Activated CD4-positive, alpha-beta T cell treated with anti-CD3 and anti-CD28 coated beads, Interleukin-2, Interleukin-4, amounts not matched to agents 100 ng/mL and 50 ng/mL, durations not matched to agents 16 hours and 8 hours (primary cell): ENCODE measurements at regions not wholly inside any gene's neighbourhood (a gene's known extent, or its start where the extent isn't known, plus 50 kb on each side); places are given as distances from the start of the nearest gene placed in this dataset.
"Not testable (repeated sequence)": the region's sequence is repeated elsewhere in the genome, so short reads cannot be mapped to it uniquely, and the experiment has no call there.

ENCODE experiments used
- DNase-seq: peaks from one replicate; pipeline ENCODE4 v3.0.0-alpha.2; 2020; ENCODE audit warnings: low spot score

DNA sequence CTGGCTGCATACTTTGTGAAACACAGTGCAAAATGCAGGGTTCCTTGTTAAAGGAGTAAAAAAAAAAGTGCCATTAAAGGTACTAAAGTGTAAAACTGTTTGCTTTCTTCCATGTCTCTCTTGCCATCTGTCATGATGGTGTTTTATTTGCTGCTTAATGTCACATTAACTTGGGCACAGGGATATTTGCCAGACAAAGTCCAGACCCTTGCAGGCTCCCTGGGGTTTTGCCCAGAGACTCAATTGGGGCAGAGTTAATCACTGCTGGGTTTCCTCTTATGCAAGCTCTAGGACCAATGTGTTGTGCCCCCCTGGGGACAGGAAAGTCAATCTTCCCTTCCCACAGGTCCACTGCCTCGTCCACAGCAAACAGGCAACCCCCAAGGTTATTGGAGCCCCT is 274.3 kb upstream of the SGCD start:
- DNase-seq, result no peak

DNA sequence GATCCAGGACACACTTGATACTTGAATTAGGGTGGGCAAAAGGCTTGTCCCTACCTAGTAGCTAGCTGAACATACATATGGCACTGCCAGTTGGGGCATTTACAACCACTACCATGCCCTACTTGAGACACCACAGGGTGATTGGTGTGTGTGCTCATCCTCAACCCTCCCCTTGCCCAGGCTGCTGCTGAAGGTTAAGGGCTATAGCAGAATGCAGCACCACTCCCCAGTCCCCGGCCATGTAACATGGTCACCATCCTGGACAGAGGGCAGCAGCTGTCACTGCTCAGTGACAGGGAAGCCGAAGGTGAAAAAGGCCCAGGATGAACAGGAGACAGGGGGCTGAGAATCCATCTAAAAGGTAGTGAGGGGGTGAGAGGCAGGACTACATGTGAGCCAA is 273.9 kb upstream of the SGCD start:
- no peak for DNase-seq

DNA sequence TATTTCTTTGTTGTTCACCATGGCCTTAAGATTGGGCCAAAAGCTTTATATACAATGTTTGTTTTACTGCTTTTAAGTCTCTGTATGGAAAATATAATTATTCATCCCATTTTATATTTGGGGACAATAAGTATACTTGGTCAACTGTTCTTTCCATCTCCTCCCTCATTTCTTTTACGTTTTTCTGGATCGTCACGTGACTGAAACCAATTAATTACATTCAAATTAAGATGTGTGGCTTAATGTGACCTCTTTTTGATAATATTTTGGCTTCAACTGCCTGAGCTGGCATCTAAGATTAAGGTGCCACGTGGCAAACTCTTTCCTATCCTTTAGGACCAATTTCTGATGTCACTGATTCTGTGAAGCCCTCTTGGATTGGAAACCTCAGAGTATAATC is 250.1 kb upstream of the SGCD start:
- DNase-seq, result no peak

DNA sequence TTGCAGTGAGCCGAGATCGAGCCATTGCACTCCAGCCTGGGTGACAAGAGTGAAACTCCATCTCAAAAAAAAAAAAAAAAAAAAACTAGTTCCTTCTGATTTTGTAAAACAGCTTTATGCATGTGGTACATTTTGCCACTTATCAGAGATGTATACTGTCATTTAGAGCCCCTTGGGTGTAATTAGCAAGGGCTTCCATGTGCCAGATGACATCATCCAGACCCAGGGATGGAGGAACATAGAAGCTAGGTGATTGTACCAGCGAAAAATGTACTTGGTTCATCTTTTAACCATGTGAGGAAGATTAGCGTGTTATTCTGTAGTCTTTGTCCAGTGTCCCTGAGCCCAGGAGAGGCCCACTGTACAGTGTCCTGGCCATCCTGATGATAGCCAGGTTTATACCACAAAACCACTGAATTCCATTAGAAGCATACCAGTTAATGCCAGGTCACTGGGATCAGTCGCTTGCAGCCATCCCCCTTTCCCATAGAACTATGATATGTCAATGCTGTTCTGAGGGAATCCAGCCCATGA is 239.3 kb upstream of the SGCD start:
- DNase-seq, result no peak

DNA sequence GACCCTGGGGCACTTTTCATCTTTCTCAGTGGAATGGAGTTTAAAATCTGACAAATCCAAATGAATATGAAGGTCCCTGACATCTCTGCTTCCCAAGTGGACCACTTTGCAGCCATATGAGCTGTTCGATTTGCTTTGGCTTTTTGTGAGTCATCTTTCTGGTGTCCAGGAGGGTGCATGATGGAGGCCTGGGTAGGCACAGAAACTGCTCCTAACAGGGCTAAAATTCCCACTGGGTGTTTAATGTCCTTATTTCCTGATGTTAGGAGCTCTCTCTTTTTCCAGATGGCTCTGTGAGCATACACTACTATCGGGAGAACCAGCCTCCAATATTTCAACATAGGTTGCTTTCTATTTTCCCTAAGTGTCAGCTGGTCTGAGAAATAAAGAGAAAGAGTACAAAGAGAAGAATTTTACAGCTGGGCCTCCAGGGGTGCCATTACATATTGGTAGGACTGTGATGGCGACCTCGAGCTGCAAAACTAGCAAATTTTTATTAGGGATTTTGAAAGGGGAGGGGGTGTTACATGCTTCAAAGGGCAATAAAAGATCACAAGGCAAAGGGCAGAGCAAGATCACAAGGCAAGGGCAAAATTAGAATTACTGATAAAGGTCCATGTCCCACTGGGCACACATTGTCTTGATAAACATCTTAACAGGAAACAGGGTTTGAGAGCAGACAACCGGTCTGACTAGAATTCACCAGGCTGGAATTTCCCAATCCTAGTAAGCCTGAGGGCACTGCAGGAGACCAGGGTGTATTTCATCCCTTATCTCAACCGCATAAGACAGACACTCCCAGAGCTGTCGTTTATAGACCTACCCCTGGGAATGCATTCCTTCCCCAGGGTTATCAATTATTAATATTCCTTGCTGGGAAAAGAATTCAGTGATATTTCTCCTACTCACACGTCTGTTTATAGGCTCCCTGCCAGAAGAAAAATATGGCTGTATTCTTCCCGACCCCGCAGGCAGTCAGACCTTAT is 236.7 kb upstream of the SGCD start:
- DNase-seq, result not testable (repeated sequence)

DNA sequence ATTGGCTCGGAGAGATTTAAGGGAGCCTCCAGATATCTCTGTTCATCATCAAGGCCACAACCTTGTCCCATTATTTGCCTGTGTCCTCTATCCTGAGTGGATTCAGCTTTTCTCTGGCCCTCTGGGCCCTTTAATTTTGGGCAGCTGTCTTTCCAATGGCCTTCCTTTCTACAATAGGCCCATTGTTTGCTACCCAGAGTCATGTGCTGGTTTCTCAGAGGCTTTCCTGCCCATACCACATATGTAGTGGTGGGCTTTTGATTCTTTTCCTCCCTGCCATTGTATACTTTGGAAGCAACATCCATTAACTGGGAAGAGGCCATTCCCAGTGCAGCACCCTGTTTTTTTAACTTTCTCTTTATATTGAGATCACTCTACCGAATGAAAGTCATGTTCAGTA is 233.9 kb upstream of the SGCD start:
- DNase-seq, result no peak

DNA sequence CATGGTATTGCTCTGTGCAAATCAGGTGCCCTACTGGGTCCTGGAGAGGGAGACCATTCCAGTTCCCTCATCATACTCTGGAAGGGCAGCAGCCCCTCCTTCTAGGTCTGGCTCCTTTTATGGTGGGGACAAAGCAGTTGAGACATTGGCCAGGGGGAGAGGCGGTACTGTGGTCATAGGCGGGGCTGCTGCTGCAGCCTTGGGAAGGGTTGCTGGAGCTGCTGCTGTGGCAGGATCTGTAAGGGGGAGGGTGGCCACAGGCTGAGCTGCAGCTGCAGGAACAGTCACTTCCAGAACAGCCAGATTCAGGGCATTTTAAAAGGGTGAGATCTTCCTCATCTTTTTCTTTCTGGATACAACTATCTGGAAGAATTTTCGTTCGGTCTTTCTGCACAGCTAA is 233.0 kb upstream of the SGCD start:
- no peak for DNase-seq

DNA sequence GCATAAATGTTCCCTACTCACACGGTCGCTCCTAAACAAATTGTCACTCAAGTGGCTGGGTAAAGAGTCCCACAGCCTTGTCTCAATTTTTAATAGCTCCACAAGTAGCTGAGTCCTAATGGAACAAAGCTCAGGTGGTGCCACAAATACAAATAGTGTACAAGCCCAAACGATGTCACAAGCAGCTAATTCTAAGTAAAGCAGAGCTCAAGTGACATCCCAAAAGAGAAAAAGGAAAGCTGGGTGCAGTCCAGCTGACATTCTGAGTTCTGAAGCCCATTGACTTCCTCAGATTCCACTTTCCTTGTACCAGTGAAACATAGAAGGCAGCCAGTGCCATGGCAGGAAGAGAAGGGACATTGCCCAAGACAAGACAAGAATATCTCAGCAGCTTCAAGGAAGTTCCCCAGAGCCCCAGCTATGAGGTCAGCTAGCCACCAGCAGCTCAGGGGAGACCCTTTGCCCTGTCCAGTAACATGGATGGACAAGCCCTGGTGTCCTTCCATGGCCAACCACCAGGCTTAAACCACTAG is 231.2 kb upstream of the SGCD start:
- DNase-seq, result no peak

DNA sequence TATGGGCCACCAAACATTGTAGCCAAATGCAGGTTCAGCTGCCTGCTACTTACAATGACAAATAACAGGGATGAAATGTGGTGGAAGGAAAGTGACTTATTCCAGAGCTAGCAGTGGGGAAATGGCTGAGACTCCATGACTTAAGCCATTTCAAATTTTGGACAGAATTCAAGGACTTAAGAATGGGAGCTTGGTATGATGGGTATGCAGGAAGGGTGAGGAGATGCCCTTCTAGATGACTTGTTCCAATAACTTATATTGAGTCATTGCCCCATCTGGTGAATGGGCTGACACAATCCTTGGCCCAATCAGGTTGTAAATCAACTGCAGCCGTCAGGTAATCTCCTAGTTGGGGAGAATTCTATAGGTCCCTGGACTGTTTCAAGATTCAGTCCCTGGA is 230.7 kb upstream of the SGCD start:
- no peak for DNase-seq

DNA sequence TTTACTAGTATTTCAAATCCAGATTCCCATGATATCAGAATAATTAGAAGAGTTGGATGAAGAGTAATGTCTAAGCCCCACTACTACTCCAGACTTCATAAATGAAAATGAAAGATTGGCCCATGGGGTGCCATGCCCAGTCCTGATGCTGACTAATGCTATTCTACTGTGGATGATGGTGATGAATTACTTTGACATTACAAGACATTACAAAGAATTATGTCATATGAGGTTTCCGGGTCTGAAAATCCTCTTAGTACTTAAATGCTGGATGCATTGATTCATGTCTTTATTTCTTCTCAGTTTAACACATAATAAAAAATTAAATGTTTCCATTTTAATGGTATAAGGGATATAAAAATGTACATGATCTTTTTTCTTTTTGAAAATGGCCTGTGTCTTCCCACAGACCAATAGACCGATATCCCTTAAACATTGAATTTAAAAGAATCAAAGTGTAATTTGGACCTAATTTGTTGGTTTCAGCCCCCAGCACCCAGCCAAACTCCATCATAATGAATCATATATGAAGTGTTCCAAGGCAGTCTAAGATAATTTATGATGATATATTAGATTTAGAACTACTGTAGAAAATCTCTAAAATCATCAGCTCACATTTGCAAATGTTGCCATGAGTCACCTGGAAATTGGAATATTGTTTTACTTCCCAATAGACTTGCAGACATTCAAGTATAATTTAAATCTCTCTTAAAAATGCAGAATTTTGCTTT is 223.6 kb upstream of the SGCD start:
- DNase-seq, result no peak

DNA sequence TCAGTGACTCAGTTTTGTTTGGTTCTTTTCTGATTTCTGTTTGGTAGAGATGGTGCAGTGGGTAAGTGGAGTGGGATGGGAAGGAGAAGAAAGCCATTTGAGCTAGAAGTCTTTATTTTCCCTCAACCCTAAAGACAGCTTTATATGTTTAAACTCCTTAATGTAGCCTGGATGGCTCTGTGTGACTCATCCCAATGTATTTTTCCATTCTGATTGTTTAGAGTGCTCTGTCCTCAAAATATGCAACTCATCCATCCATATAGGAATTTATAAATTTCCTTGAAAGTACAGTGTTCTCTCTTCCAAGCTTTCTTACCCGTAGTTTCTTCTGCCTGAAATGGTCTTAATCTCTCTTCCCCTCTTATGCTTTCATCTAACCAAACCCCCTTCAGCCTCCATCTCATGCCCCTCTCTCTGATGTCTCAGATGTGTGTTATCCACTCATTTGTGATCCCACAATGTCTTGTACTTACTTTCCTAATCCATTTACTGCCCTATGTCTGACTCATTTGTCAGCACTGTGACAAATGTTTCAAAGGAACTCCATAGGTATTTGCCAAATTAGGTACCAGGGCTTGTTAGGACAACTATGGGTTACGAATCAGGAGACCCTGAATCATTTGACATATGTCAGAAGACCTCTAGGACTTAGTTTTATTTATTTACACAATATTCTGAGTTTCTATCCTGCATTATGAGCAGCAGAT is 217.5 kb upstream of the SGCD start:
- DNase-seq, result no peak

DNA sequence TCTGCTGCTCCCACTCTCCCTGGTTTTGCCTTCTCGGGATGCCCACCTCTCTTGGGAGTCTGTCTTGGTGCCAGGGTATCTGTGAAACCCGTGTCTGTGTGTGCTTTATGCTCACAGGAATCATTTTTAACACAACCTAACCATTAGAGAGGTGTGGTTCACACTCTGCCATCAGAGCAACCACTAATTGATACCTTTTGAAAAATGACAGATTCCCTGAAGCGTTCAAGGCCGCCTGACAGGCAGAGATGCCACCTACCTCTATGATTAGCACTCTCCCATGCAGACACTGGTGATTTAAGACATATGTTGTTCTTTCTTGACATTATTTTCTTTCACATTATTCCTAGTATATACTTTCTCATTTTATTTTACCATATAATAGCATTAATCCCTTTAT is 207.3 kb upstream of the SGCD start:
- no peak for DNase-seq

DNA sequence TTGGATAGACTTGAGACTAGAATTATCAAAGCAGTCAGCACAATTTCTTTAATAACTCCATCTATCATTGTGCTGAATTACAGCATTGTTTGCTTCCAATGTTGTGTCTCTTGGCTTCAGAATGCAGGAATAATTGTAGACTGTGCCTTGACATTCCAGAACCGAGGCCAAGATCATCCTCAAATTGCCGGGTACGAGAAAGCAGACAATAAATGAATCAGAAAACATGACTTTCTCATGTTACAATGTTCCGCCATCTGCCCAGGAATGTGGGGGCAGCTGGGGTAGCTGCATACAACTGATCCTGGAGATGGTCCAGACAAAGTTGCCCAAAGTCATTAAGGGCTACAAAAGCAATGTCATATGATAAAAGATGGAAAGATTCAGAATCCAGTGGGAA is 206.2 kb upstream of the SGCD start:
- no peak for DNase-seq

DNA sequence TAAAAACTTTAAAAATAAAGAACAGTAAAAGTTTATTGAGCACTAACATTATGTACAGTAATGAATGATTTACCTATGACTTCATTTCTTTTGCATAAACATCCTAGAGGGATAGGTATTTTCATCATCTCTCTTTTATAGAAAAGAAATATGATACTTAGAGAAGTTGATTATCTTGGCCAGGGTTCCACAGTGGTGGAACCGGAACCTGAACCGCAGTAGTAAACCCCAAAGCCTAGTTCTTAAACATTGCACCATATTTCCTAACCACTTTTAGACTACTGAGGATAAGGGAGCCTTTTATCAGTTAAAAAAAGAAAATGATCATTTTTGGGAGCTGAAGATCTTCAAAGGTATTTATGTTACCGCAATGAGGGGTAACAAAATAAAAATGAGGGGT is 205.7 kb upstream of the SGCD start:
- DNase-seq, result no peak

DNA sequence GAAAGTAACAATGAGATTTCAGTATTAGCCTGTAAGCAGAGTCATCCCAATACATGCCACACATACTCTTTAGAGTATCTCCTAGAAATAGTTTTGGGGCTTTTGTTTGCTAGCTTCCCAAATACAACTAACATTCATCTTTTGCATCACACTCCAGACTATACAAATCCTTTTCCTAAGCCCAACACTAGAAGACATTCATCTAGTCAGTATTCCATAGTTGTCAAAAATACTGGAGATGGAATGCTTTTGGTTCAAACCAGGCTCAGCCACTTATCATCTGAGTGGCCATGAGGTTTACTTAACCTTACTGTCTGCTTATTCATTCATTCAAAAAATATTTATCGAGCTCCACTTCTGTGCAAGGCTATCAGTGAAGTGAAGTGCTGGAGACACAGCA is 205.1 kb upstream of the SGCD start:
- DNase-seq, result no peak

DNA sequence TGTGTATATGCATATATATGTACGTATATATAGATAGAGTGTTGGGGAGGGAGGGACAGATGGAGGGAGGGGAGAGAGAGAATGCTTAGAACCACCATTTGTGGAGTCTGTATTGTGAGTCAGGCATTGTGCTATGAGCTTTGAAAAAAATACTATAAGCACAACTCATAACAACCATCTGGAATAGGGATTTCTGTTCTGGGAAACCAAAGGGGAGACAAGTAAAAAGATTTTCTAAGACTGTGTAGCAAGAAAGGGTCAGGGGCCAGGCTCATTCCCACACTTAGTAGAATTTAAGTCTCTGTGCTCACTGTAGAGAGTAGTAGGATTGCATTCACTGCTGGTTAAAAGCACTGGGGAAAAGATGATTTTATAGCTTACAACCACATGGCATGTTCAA is 202.3 kb upstream of the SGCD start:
- DNase-seq, result no peak

DNA sequence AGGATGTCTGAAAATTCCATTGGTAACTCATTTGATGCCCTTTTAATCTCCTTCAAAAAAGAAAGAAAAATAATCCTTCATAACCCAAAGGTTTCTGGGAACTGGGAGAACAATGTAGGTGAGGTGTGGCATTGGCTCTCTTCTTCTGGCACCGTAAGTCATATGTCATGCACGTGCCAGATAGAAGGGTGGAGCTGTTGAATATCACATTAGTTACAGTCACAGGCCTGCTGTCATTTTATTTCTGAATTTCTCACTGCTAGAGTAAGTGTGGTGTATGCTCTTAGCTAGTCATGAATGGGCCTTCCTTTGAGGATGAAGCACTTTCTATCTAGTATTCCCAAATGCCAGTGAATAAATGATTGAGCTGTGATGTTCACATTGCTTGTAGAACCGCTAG is 201.8 kb upstream of the SGCD start:
- no peak for DNase-seq

DNA sequence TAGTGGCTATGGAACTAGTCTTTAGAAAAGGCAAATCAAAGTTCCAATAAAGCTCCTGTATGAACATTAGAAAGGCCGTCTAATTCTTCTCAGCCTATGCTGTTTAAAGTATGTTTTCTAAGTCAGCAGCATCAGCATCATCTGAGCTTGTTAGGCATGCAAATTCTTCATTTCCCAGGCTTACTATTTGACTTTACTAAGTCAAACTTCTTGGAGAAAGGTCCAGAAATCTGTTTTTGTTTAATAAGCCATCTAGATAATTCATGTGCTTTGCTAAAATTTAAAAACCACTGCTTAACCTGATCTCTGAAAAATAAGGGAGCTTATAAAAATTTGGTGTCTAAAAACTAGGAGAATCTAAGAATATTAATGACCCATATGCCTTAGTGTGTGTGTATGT is 200.2 kb upstream of the SGCD start:
- DNase-seq, result no peak

DNA sequence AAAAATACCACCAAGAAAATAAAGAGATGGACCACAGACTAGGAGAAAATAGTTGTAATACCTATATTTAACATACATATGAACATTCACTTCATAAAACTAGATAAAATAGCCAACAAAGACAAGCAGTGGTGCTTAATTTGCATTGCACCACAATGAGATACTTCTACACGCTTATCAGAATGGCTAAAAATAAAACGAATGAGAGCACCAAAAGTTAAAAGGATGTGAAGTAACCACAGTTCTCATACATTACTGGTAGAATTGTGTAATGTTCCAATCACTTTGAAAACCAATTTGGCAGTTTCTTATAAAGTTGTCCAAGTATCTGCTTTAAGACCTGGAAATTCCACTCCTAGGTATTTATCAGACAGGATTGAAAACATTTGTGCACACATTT is 198.9 kb upstream of the SGCD start:
- DNase-seq, result no peak

DNA sequence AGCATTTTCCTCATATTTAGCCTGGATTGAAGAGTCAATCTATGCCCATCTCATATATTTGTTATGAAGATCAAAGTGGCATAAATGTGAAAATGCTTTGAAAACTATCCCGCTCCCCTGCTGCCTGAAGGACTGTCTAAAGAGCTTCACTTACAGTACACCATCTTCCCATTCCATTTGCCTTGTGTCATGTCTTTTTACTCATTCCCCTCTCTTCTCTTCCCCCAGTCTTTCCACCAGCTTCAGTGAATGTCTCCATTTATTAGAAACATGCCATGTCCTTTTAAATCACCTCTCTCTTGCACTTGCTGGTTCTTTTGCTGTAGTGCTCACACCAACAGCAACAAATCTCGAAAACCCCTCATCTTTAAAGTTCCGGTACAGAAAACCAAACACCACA is 192.7 kb upstream of the SGCD start:
- DNase-seq, result no peak

DNA sequence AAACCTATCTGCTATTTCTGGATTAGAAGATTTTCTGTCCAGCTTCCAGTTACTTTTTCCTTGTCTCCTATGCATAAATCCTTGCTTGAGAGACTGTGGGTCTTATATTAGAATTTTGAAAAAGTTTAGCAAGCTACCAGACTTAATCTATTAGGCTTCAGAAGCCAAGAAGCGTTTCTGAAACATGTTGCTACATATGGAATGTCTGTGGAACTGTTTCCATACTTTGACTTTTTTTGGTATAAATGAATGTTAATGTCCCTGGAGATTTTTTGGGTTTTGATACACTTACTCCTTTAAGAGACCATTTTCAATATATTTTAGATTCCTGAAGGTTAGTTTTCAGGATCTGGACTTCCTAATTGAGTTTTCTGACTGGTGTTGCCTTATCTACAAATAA is 191.4 kb upstream of the SGCD start:
- no peak for DNase-seq
